Head of caudate nucleus (tissue), 42 donors: ENCODE measurements at regions not wholly inside any gene's neighbourhood (a gene's known extent, or its start where the extent isn't known, plus 50 kb on each side); places are given as distances from the start of the nearest gene placed in this dataset.

ENCODE experiments used
- DNase-seq, 42 donors: peaks; one replicate each; pipeline versions ENCODE4 v3.0.0 to v3.0.0-alpha.2; 2020 to 2021; ENCODE audit warnings: mixed read lengths in 7 of 42
- intact Hi-C: fragments of 100-400 bp; cut with DNase I; formaldehyde crosslinking; loops from one replicate; pipeline ENCODE4 v1.15.0; 2022

DNA sequence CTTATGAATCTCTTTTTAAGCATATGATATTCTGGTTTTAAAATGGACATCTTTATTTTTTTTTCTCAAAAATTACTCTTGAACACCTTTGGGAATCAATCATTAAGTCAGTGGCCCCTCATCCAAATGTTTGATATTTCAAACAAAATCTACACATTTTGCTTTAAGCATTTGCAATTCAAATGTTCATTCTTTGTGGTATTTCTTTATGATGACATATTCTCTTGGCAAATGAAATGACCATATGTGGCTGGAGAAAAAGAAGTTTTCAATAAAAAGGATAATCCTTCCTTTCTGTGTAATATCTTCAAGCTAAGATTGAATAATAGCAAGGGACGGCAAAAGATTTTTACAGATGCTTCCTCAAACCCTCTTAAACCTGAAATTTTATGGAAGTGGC, 420.8 kb downstream of the MTRR start:
- no peak for DNase-seq
- intact Hi-C loops, result no loop called here

- DNase-seq, result no peak
Observed at GRCh38 chr5:8290721-8291120, 421.8 kb downstream of the MTRR start.

DNA sequence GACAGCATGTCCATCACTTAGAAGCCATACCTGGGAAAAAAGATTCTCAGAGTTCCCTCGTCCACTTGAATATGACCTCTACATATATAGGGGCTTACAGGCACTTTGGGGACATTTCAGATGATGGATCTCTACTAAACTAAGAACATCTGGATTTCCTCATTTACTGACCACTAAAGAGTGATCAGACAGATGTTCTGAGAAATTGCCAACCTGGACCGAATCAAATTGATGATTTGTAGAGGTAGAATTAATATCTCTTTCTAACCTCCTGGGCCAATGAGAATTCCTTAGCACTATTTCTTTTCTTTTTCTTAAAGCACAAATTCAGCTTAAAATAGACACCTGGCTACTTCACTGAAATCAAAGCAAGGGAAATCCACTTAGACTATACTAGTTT, 422.7 kb downstream of the MTRR start:
- no peak for DNase-seq
- intact Hi-C loops, result no loop called here

More at GRCh38 chr5:8290721-8291120, 421.8 kb downstream of the MTRR start:
- intact Hi-C loops, result no loop called here

DNA sequence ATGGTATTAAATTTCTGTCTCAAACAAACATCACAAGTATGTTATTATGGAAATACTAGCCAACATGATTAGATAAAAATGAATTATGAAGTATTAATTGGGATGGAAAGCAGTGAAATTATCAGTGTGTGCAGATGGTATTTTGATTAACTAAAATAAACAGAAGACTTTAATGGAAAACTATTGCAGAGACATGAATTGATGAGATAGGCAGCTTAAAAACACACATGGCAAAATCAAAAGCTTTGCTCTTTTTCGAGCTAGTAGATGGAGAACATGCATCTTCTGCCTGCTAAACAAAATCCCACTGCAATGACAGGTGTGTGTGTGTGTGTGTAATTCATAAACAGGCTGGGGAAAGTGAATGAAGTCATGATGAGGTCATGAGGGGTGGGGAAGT, 426.2 kb downstream of the MTRR start:
- intact Hi-C loops, result no loop called here
- DNase-seq, result no peak

DNA sequence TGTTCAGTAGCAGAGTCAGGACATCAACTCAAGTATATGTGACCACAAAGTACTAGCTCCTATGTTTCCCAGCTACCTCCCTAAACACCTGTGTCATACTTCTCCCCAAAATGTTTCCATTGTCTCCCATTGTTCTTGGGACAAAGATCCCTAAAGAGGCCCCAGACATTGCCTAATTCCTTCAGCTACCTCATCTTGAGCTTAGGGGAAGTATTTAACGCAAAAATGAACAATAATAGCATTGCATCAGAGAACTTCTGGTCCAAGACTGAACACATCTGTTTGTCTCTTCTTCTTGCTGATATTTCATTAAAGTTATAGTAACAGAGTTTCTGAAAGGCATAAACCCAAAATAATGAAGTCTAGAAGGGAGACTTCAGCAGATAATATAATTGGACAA, 430.8 kb downstream of the MTRR start:
- DNase-seq, result no peak
- intact Hi-C loops, result no loop called here

DNA sequence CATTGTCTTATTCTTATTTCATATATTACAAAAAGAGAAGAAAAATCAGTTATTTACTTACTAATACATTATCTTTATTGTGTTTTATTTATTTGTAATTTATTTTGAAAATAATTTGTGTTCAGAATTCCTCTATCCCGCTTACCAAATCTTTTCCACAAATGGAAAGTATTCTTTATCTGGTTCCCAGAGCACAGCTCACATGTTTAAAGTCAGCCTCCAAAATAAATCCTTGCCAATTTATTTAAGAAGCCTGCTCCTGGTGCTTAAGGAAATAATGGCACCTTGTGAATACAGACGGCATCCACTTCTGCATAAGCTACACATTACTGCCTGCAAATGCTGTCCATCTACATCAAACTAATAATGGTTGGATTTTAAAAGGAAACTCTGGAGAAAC, 435.4 kb downstream of the MTRR start:
- intact Hi-C loops, result no loop called here
- DNase-seq, result no peak

GRCh38 chr5:8306288-8306896, 437.4 kb downstream of the MTRR start:
- no peak for DNase-seq
- intact Hi-C loops, result no loop called here

DNA sequence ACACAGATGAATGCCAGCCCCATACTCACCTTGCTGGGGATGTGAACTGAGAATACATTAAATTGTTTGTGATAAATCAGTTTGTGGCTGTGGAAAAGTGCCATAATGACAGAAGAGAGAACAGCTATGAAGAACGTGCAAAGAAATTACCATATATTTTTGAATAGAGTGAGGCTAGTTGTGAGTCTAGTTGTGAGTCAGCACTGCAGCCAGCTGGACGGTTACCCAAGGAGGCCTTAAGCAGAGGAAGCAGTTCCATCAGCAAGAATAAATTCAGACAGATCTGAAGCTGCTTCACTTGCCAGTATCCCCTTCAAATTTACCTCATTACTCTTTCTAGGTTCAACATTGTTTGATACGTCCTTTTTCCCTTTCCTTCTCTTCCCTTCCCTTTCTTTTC, 446.0 kb downstream of the MTRR start:
- DNase-seq, result no peak
- intact Hi-C loops, result no loop called here

DNA sequence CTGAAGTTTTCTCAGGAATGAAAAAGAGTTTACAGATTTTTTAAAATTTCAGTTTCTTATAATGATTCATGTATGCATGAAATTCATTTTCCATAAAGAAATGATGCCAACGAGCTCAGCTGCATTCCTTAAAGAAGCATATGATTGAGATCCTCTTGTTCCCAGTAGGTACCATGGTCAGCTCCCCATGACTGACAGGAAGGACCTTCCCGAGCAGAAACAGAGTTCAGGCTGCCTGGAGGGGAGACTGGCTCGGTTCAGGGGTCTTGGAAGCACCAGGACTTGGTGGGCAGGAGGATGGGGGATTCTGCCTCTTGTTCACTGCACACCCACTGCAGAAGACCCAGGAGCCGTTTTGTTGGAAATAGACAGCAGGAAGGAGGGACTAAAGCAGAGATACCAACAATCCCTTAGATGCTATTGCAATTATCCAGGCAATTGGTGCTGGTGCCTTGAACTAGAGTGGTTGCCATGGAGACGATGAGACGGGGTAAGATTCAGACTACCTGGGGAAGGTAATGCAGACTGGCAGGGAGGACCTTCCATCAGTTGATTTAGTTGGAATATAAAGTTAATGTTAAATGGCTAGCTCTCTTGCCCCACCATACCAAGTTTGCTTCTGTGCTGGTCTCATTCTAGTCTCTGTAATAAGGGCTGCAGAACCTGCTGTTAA, 447.8 kb downstream of the MTRR start:
- intact Hi-C loops, result no loop called here

GRCh38 chr5:8317335-8317734, 448.4 kb downstream of the MTRR start:
- intact Hi-C loops, result no loop called here
- DNase-seq, result no peak

More for the DNA sequence above, 447.8 kb downstream of the MTRR start:
- DNase-seq, result no peak

- DNase-seq, result no peak
- intact Hi-C loops, result no loop called here
Observed at GRCh38 chr5:8320244-8320643, 451.3 kb downstream of the MTRR start.

DNA sequence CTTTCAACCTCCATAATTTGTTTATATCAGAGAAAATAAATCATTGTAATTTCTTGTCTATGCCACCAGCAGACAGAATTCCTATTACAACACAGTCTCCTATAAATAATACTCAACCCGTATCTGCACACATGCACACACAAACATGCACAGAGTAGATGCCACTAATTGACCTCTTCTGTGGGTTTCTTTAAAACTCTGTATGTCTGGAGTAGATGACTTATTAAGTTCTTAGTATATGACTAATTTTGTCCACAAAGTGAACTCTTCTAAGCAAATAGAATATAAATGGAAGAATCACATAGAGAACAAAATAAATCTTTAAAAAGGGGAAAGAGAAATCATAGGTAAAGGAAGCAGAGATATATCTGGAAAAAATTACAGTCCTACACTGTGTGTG, 452.3 kb downstream of the MTRR start:
- intact Hi-C loops, result no loop called here
- no peak for DNase-seq

- DNase-seq, result no peak
- intact Hi-C loops, result no loop called here
Observed at GRCh38 chr5:8322484-8322883, 453.5 kb downstream of the MTRR start.

DNA sequence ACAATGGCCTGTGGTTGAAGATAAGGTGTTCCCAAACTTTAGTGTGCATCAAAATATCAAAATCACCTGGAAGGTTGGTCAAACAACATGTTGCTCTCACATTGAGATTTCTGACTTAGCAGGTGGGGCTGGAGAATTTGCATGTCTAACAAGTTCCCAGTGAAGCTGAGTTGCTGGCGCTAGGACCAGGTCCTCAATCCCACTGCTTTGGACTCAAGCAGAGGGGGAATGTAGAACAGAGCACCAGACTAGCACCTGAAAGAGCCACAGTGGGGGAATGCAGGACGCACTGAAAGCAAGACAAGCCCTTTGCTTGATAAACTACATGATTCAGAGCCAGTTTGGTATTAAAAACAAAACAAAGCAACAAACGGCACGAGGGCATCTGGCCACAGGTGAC, 458.1 kb downstream of the MTRR start:
- intact Hi-C loops, result no loop called here
- DNase-seq, result no peak

DNA sequence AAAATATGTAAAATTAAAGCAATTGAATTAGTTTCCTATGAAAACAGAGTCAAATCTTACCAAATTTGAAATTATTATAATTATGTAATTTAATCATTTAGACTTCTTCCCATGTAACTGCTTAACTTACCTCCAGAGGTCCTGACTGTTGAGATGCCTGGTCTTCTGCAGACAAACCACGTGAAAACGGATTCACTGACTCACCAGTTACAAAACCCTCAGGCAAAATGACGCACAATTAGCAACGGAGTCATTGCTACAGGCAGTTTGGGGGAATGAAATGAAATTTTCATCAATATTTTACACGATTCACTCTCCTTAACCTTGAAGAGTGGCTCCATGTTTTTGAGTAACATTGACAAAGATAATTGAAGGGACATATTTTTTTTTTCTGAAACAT, 460.8 kb downstream of the MTRR start:
- DNase-seq, result no peak
- intact Hi-C loops, result no loop called here

GRCh38 chr5:8332666-8333445, 463.9 kb downstream of the MTRR start:
- intact Hi-C loops, result no loop called here
- no peak for DNase-seq

DNA sequence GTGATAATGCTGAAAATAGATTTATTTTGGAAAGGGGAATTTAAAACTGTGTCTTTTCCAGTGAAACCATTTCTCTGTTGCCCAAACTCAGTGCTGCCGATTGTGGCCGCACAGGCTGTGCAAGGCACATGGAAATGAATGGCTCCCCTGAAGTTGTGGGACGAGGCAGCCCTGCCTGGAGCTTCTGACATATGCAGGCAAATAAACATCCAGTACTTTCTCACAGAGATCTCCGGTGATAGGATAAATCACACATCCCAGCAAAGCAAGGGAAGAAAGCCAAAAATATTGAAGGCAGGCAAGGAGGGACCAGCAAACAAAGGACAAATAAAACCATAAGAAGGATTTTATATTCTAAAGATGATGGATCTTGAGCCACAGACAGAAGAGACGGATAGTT, 464.5 kb downstream of the MTRR start:
- DNase-seq, result peak in 3 of 42 donors; percentile 27 to 44 (median 36)
- intact Hi-C loops, result no loop called here

- DNase-seq, result peak in 9 of 42 donors; percentile 4 to 59 (median 32)
- intact Hi-C loops, result no loop called here
Observed at GRCh38 chr5:8333977-8334376, 465.0 kb downstream of the MTRR start.

- intact Hi-C loops, result no loop called here
- peak in 3 of 42 donors; percentile 23 to 27 (median 23) for DNase-seq
Observed at GRCh38 chr5:8340261-8340660, 471.3 kb downstream of the MTRR start.

GRCh38 chr5:8340739-8341344, 471.9 kb downstream of the MTRR start:
- peak in 11 of 42 donors; percentile 8 to 64 (median 20) for DNase-seq
- intact Hi-C loops, result no loop called here
